OCI-LY7 (cell line): ENCODE measurements at regions not wholly inside any gene's neighbourhood (a gene's known extent, or its start where the extent isn't known, plus 50 kb on each side); places are given as distances from the start of the nearest gene placed in this dataset.

Source experiments
- CTCF ChIP-seq: fragments of 200-600 bp; sonication (generic); conservative IDR thresholded peaks from 2 replicates; pipeline ENCODE4 v1.5.1; 2014; ENCODE audit warnings: mild to moderate bottlenecking, antibody characterized with exemption, low read length, moderate library complexity, mixed read lengths
- EZH2phosphoT487 ChIP-seq: fragments of 200-600 bp; sonication (generic); IDR thresholded peaks from 2 replicates; pipeline ENCODE4 v1.6.1; 2018; ENCODE audit warnings: low read depth, borderline replicate concordance, mild to moderate bottlenecking, mixed run types, antibody characterized with exemption, low read length, moderate library complexity, mixed read lengths

- TF ChIP-seq CTCF = no peak
- no peak for TF ChIP-seq EZH2phosphoT487
These were observed 92.8 kb downstream of the MARCHF4 start for GRCh38 chr2:216279459-216279858.
